ENCODE measurements at regions not wholly inside any gene's neighbourhood (a gene's known extent, or its start where the extent isn't known, plus 50 kb on each side); places are given as distances from the start of the nearest gene placed in this dataset.

GRCh38 chr11:69392104-69392653 lies 89.3 kb upstream of the LINC01488 start:
- no peak for TF ChIP-seq POLR2A (IDR thresholded peaks at IDR 0.05)
- TF ChIP-seq POLR2AphosphoS5 (IDR thresholded peaks at IDR 0.05), result no peak
- no peak for TF ChIP-seq CTCF (IDR thresholded peaks at IDR 0.05 in 8 of 11, conservative IDR thresholded peaks at IDR 0.05 in 3 of 11)

Measured in spleen (tissue), 7 donors.